ENCODE measurements at regions not wholly inside any gene's neighbourhood (a gene's known extent, or its start where the extent isn't known, plus 50 kb on each side); places are given as distances from the start of the nearest gene placed in this dataset.
"Not testable (repeated sequence)": the region's sequence is repeated elsewhere in the genome, so short reads cannot be mapped to it uniquely, and the experiment has no call there.

DNA sequence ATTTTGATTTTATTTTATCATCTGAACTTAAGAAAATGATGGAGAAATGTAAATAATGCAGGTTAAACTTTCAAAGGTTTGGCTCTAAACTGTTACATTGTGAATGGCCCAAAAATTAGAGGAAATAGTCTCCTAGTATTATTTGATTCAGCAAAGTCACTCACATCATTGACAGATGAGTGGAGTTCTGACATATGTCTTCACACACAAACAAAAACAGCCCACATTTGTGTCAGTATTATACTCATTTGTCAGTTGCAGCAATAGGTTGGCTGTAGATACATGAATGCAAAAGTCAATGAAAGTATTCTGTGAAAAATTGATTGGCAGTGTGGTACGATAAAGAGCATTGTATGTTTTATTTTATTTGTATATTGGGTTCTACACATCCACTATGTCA, 108.8 kb upstream of the BMPER start:
- no peaks in the 10 kb centered on the region for H3K27me3 ChIP-seq (replicated peaks; ENCODE audit: insufficient read depth, low read length)
- no peaks in the 10 kb centered on the region for H3K9me3 ChIP-seq (replicated peaks; ENCODE audit: insufficient read depth, low read length)
- H3K4me2 ChIP-seq (ENCODE audit: low read depth, low read length), result no peak overlapping the region
- no peaks in the 10 kb centered on the region for H4K20me1 ChIP-seq (ENCODE audit: insufficient read depth, low read length)
- TF ChIP-seq, protein P1, sequence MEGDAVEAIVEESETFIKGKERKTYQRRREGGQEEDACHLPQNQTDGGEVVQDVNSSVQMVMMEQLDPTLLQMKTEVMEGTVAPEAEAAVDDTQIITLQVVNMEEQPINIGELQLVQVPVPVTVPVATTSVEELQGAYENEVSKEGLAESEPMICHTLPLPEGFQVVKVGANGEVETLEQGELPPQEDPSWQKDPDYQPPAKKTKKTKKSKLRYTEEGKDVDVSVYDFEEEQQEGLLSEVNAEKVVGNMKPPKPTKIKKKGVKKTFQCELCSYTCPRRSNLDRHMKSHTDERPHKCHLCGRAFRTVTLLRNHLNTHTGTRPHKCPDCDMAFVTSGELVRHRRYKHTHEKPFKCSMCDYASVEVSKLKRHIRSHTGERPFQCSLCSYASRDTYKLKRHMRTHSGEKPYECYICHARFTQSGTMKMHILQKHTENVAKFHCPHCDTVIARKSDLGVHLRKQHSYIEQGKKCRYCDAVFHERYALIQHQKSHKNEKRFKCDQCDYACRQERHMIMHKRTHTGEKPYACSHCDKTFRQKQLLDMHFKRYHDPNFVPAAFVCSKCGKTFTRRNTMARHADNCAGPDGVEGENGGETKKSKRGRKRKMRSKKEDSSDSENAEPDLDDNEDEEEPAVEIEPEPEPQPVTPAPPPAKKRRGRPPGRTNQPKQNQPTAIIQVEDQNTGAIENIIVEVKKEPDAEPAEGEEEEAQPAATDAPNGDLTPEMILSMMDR (IDR thresholded peaks at IDR 0.05; ENCODE audit: low read length), result no peak
- TF ChIP-seq EZH2 (optimal IDR thresholded peaks at IDR 0.05; ENCODE audit: low read depth, low read length) (no peak), EZH2phosphoT487 (IDR thresholded peaks at IDR 0.05; ENCODE audit: low read length) (no peak)
- no peaks in the 10 kb centered on the region for H3K4me1 ChIP-seq (ENCODE audit: low read length)
- H3K36me3 ChIP-seq (replicated peaks; ENCODE audit: insufficient read depth, low read length), result no peaks in the 10 kb centered on the region
- no peaks in the 10 kb centered on the region for H3K9me2 ChIP-seq (replicated peaks; ENCODE audit: insufficient read depth, low read length)
- H3K9ac ChIP-seq (ENCODE audit: low read length), result no peak overlapping the region
- no peak overlapping the region for H2AFZ ChIP-seq (ENCODE audit: low read length)
- DNase-seq, result no peak
- H3K4me3 ChIP-seq (ENCODE audit: low read length), result no peak overlapping the region
- H3K79me2 ChIP-seq (ENCODE audit: low read length), result no peaks in the 10 kb centered on the region
- H3K27ac ChIP-seq (ENCODE audit: low read length), result no peak overlapping the region
- no peaks in the 10 kb centered on the region for H3F3A ChIP-seq (ENCODE audit: insufficient read depth, low read length)

DNA sequence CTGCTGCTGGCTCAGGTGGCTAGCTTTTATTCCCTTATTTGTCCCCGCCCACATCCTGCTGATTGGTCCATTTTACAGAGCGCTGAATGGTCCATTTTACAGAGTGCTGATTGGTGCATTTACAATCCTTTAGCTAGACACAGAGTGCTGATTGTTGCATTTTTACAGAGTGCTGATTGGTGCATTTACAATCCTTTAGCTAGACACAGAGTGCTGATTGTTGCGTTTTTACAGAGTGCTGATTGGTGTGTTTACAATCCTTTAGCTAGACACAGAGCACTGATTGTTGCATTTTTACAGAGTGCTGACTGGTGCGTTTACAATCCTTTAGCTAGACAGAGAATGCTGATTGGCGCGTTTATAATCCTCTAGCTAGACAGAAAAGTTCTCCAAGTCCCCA, 107.8 kb upstream of the BMPER start:
- H3K4me2 ChIP-seq (ENCODE audit: low read depth, low read length); H3K79me2 ChIP-seq (ENCODE audit: low read length); H4K20me1 ChIP-seq (ENCODE audit: insufficient read depth, low read length); H3K9ac ChIP-seq (ENCODE audit: low read length); H3K27ac ChIP-seq (ENCODE audit: low read length); H3K4me3 ChIP-seq (ENCODE audit: low read length); H3K9me3 ChIP-seq (replicated peaks; ENCODE audit: insufficient read depth, low read length); H3K9me2 ChIP-seq (replicated peaks; ENCODE audit: insufficient read depth, low read length); H3K36me3 ChIP-seq (replicated peaks; ENCODE audit: insufficient read depth, low read length); H3F3A ChIP-seq (ENCODE audit: insufficient read depth, low read length); H2AFZ ChIP-seq (ENCODE audit: low read length); H3K27me3 ChIP-seq (replicated peaks; ENCODE audit: insufficient read depth, low read length); H3K4me1 ChIP-seq (ENCODE audit: low read length); DNase-seq: not testable (repeated sequence)

GRCh38 chr7:33798686-33799325, 106.5 kb upstream of the BMPER start:
- Histone ChIP-seq H3K79me2 (ENCODE audit: low read length) (no peaks in the 10 kb centered on the region), H3K27ac (ENCODE audit: low read length) (no peak overlapping the region), H3K9ac (ENCODE audit: low read length) (no peak overlapping the region), H3K4me3 (ENCODE audit: low read length) (no peak overlapping the region), H3K4me1 (ENCODE audit: low read length) (no peaks in the 10 kb centered on the region), H3K36me3 (replicated peaks; ENCODE audit: insufficient read depth, low read length) (no peaks in the 10 kb centered on the region), H3F3A (ENCODE audit: insufficient read depth, low read length) (no peaks in the 10 kb centered on the region), H2AFZ (ENCODE audit: low read length) (no peak overlapping the region), H3K27me3 (replicated peaks; ENCODE audit: insufficient read depth, low read length) (no peaks in the 10 kb centered on the region), H3K4me2 (ENCODE audit: low read depth, low read length) (no peak overlapping the region), H3K9me3 (replicated peaks; ENCODE audit: insufficient read depth, low read length) (no peaks in the 10 kb centered on the region), H3K9me2 (replicated peaks; ENCODE audit: insufficient read depth, low read length) (no peaks in the 10 kb centered on the region), H4K20me1 (ENCODE audit: insufficient read depth, low read length) (no peaks in the 10 kb centered on the region)
- TF ChIP-seq EZH2 (optimal IDR thresholded peaks at IDR 0.05; ENCODE audit: low read depth, low read length) (no peak), EZH2phosphoT487 (IDR thresholded peaks at IDR 0.05; ENCODE audit: low read length) (no peak)
- TF ChIP-seq, protein P1 (IDR thresholded peaks at IDR 0.05; ENCODE audit: low read length), result no peak
- DNase-seq, result no peak

DNA sequence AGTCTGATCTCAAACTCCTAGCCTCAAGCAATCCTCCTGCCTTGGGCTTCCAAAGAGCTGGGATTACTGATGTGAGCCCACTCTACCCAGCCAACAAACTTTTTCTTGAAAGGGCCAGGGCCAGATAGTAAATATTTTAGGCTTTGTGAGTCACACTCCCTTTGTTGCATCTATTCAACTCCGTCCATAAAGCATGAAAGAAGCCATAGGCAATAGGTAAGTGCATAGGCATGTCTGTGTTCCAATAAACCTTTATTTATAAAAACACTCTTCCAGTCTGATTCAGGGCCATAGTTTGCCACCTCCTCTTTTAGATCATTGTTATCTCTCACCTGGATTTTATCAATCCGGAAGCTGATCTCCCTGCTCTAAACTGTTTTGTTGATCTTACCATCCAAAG, 105.6 kb upstream of the BMPER start:
- H3K27me3 ChIP-seq (replicated peaks; ENCODE audit: insufficient read depth, low read length), result no peaks in the 10 kb centered on the region
- H3K9me3 ChIP-seq (replicated peaks; ENCODE audit: insufficient read depth, low read length), result no peaks in the 10 kb centered on the region
- H3K79me2 ChIP-seq (ENCODE audit: low read length), result no peaks in the 10 kb centered on the region
- no peak for TF ChIP-seq EZH2 (optimal IDR thresholded peaks at IDR 0.05; ENCODE audit: low read depth, low read length)
- no peak for TF ChIP-seq EZH2phosphoT487 (IDR thresholded peaks at IDR 0.05; ENCODE audit: low read length)
- TF ChIP-seq, protein P1 (IDR thresholded peaks at IDR 0.05; ENCODE audit: low read length), result no peak
- H3K9ac ChIP-seq (ENCODE audit: low read length), result no peak overlapping the region
- no peak overlapping the region for H3K27ac ChIP-seq (ENCODE audit: low read length)
- no peak overlapping the region for H2AFZ ChIP-seq (ENCODE audit: low read length)
- H3K36me3 ChIP-seq (replicated peaks; ENCODE audit: insufficient read depth, low read length), result no peaks in the 10 kb centered on the region
- H3F3A ChIP-seq (ENCODE audit: insufficient read depth, low read length), result no peaks in the 10 kb centered on the region
- no peak for DNase-seq
- no peaks in the 10 kb centered on the region for H4K20me1 ChIP-seq (ENCODE audit: insufficient read depth, low read length)
- no peaks in the 10 kb centered on the region for H3K9me2 ChIP-seq (replicated peaks; ENCODE audit: insufficient read depth, low read length)
- H3K4me2 ChIP-seq (ENCODE audit: low read depth, low read length), result no peak overlapping the region
- no peaks in the 10 kb centered on the region for H3K4me1 ChIP-seq (ENCODE audit: low read length)
- H3K4me3 ChIP-seq (ENCODE audit: low read length), result no peak overlapping the region

Data from MM.1S (cell line).